ENCODE measurements at regions not wholly inside any gene's neighbourhood (a gene's known extent, or its start where the extent isn't known, plus 50 kb on each side); places are given as distances from the start of the nearest gene placed in this dataset.
"Not testable (repeated sequence)": the region's sequence is repeated elsewhere in the genome, so short reads cannot be mapped to it uniquely, and the experiment has no call there.

DNA sequence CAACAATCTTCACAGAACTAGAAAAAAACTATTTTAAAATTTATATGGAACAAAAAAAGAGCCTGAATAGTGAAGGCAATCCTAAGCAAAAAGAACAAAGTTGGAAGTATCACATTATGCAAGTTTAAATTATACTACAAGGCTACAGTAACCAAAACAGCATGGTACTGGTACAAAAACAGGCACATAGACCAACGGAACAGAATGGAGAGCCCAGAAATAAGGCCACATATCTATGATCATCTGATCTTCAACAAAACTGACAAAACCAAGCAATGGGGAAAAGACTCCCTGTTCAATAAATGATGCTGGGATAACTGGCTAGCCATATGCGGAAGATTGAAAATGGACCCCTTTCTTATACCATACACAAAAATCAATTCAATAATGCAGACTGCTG is 74.4 kb upstream of the RTN4 start:
- not testable (repeated sequence) for H3K27me3 ChIP-seq, H3K36me3 ChIP-seq, DNase-seq, H3K9me3 ChIP-seq, H3K4me3 ChIP-seq

DNA sequence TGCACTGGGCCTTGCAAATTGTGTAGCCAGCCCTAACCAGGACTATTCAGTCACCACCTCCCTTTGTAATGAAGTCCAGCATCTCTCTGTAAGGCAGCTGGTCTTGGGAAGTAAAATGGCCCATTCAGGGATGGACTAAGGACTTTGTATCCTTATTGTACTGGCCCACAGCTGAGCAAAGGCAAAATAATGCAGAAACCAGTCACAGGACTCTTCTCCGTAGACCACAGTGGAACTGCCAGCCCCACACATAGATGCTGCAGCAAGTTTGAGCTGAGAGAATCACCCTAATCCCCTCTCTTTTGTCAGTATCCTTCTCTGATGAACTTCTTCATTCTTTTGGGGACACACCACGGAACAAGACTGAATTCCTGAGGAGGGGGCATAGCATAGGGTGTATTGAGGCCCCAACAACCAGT is 73.6 kb upstream of the RTN4 start:
- H3K9me3 ChIP-seq: no peaks in the 10 kb centered on the region
- H3K27me3 ChIP-seq: no peaks in the 10 kb centered on the region
- no peak for DNase-seq
- H3K36me3 ChIP-seq: no peaks in the 10 kb centered on the region
- H3K4me3 ChIP-seq: no peak overlapping the region

DNA sequence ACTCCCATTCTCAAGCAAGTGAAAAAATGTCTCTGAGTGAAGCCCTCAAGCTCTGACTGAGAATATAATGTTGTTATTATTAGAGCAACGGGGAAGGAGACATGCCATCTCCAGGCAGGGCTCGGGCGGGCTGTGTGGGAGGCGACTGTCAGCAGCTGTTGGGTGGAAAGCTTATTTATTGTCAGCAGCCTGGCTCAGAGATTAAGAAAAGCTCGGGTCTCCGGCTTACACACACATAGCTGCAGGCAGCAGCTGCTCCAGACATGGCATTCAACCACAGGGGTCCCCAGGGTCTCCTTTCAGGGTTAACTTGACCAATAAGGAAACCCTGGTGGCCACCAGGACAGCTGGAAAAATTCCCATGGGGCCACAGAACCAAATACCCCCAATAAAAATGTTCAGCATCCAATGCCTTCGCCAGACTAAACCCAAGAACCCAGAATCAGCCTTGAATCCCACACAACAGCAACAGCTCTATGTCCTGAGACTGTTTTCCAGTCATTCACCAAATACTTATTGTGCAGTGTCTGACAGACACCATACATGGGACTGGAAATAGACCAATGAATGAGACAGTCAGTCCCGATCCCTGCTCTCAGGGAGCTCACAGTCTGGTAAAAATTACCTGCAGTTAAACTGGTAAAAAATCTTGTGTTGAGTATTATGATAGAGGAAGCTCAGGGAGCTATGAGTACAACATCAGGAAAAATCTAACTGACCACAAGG is 70.5 kb upstream of the RTN4 start:
- no peaks in the 10 kb centered on the region for H3K27me3 ChIP-seq
- DNase-seq: peak; percentile 37
- H3K4me3 ChIP-seq: no peak overlapping the region

DNA sequence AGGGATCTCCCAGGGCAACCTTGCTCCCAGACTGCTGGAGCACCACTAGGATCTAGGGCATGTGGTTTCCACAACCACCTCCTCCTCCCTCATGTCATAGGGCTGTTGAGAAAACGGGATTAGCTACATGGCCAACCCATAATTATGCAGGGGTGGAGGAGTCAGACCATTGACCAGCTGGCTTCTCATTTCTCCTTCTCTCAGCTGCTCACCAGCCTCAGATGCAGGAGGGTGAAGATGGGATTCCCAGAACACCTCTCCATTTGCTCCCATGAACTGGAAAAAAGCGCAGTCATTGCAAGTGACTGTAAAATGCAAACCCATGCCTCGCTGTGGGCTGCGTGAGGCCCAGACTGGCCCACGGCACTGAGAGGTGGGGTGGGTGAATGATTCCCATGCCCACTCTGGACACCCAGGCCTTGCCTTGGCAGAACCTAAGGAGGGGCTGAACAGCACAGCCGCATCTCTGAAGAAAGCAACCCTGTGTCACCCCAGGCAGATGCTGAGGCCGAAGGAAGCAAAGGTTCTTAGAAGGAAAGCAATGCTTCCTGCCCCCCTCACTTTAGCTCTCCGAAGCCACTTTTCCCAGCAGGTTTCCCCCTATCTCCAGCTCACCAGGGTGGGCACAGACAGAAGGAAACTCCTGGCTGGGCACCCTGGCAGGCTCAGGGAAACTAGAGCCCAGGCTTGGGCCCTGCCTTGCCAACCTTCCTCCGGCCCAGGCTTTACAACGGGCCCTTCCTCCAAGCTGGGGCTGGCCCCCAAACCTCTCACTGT is 69.6 kb upstream of the RTN4 start:
- Histone ChIP-seq H3K27me3 (no peaks in the 10 kb centered on the region), H3K36me3 (no peaks in the 10 kb centered on the region), H3K9me3 (no peaks in the 10 kb centered on the region), H3K4me3 (no peak overlapping the region)
- no peak for DNase-seq

More for the DNA sequence above, 70.5 kb upstream of the RTN4 start:
- Histone ChIP-seq H3K36me3 (no peaks in the 10 kb centered on the region), H3K9me3 (no peaks in the 10 kb centered on the region)

DNA sequence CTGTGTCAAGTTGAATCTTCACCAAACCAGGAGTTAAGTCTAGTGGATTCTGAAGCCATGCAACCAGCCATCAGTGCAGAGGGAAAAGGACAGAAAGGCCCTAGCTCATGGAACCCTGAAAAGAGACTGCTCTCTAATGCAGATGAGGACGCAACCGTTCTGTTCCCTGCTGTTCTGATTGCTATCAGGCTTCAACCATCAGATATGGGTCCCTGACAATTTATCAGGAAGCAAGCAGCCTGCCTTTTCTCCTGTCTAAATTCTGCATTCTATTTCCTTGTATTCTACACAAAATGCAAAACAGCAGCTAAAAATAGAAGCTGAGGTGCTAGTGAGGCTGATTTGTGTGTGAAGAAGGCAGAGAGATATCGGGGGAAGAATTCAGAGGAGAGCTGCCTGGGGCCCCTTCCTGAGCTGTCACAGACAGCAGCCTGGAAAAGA is 68.4 kb upstream of the RTN4 start:
- DNase-seq: no peak
- no peak overlapping the region for H3K4me3 ChIP-seq
- H3K36me3 ChIP-seq: no peaks in the 10 kb centered on the region
- no peaks in the 10 kb centered on the region for H3K9me3 ChIP-seq
- no peaks in the 10 kb centered on the region for H3K27me3 ChIP-seq

DNA sequence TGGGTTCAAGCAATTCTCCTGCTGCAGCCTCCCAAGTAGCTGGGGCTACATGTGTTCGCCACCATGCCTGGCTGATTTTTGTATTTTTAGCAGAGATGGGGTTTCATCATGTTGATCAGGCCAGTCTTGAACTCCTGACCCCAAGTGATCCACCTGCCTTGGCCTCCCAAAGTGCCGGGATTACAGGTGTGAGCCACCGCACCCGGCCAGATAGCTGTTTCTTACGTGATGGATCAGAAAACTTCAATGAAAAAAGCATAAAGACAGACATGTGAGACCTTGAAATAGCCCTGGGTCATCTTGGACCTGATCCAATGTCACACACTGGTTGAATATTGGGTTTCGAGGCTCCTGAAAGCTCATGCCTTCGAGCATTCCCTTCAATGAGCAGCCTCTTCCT is 66.7 kb upstream of the RTN4 start:
- no peak for DNase-seq
- Histone ChIP-seq H3K4me3 (no peak overlapping the region), H3K9me3 (no peaks in the 10 kb centered on the region), H3K36me3 (no peaks in the 10 kb centered on the region), H3K27me3 (no peaks in the 10 kb centered on the region)

DNA sequence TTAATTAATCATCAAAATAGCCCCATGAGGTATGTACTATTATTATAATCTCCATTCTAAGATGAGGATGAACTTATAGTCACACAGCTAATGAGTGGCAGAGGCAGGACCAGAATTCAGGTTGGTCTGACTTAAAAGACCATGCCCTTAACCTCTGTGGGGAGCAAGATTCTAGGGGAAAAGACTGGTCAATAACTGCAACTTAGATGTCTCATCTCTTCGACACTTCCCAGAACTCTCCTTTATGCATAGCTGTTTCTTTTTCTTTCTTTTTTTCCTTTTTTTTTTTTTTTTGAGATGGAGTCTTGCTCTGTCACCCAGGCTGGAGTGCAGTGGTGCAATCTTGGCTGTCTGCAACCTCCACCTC is 66.3 kb upstream of the RTN4 start:
- Histone ChIP-seq H3K4me3 (no peak overlapping the region), H3K36me3 (no peaks in the 10 kb centered on the region), H3K9me3 (no peaks in the 10 kb centered on the region), H3K27me3 (no peaks in the 10 kb centered on the region)
- DNase-seq: no peak

DNA sequence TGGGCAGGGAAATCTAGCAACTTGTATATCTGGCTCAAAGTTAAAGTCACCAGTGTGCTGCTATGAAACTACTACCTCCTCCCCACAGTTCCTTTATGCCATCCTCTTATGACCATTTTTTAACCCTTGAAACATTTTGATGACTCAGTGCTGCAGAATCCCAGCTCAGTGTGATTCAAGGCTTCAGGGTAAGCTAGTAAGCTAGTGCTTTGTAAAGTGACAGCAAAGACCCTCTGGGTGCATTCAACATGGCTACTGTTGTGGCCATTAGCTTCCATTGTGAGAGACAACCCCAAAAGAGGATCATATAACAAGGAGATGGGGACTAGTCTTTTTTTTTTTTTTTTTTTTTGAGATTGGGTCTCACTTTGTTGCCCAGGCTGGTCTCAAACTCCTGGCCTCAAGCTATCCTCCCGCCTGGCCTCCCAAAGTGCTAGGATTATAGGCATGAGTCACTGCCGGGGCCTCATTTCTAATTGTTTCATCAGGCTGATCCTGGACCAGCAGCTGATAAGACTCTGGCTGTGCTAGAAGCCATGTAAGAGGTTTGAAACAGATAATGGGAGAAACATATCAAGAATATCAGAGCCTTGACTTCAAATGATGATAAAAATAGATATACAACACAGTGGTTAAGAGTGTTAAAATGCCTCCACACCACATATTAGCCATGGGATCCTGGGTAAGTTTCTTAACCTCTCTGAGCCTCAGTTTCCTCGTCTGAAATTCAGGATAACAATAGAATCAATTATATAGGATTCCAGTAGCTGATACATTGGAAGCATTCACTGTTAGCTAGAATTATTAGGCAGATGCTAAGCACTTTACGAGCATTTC is 65.7 kb upstream of the RTN4 start:
- no peaks in the 10 kb centered on the region for H3K36me3 ChIP-seq
- H3K4me3 ChIP-seq: no peak overlapping the region
- H3K9me3 ChIP-seq: no peaks in the 10 kb centered on the region
- peak; percentile 40 for DNase-seq
- H3K27me3 ChIP-seq: no peaks in the 10 kb centered on the region

DNA sequence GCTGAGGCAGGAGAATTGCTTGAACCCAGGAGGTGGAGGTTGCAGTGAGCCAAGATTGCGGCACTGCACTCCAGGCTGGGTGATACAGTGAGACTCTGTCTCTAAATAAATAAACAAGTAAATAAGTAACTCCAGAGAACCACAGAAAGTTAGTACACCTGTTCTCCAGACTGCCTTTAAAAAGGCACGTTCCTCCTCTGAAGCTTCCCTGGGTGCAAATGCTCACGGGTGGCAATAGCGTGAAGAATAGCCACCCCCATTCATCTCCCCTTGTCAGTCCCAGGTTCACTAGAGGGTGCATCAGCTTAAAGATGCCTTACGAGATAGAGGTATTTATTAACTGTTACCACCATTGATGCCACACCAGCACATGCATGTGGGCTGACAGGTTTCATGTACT is 64.3 kb upstream of the RTN4 start:
- H3K4me3 ChIP-seq: no peak overlapping the region
- H3K9me3 ChIP-seq: no peaks in the 10 kb centered on the region
- H3K27me3 ChIP-seq: no peaks in the 10 kb centered on the region
- H3K36me3 ChIP-seq: no peaks in the 10 kb centered on the region
- no peak for DNase-seq

DNA sequence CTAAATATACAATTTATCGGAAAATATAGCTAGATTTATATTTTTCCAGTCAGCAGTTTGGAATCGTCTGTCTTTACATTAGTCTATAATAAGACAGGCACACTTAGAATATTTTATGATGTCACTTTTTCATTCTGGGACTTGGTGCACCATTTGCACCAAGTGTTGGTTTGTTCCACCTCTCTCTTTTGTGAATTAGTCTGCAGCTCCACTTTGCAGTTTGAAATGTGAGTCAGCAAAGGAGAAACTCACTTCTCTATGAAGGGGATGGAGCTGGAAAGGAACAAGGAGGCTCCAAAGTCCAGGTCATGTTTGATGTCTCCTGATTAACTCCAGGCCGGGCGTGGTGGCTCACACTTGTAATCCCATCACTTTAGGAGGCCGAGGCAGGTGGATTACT is 63.8 kb upstream of the RTN4 start:
- Histone ChIP-seq H3K36me3 (no peaks in the 10 kb centered on the region), H3K9me3 (no peaks in the 10 kb centered on the region), H3K4me3 (no peak overlapping the region), H3K27me3 (no peaks in the 10 kb centered on the region)
- DNase-seq: no peak

DNA sequence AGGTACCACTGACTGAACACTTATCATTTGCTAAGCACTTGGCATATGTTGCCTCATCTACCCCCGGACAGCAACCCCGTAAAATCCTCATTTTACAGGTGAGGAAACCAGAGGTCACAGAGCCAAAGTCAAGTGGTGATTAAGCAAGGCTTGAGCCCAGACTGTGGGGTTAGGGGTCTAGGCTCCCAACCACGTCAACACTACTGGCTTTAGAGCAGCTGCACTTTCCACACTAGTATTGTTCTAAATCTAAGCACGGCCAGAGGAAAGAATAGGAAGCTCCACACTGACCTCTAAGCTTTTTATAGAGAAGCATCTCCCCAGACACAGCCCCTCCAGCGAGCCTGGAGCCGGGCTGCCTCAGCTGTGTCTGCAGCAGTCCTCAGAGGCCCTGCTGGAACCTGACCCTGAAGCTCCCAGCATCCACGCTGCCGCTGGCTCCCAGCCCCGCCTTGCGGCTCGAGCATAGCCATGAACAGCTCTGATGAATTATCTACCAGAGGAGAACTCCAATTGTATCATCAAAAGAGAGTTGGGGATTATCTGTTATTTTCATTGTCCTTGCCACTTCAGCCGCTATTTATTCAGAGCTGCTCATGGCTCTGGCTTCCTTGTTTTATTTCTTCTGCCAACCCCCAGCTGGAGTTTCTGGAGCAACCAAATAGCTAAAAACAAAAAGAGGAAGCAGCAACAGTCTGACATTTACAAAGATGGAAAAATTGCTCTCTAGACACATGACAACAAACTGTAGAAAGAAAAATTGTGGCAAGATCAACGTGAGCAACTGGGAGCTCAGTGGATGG is 62.2 kb upstream of the RTN4 start:
- H3K36me3 ChIP-seq: no peaks in the 10 kb centered on the region
- DNase-seq: peak; percentile 88
- no peak overlapping the region for H3K4me3 ChIP-seq
- no peaks in the 10 kb centered on the region for H3K9me3 ChIP-seq
- H3K27me3 ChIP-seq: no peaks in the 10 kb centered on the region

DNA sequence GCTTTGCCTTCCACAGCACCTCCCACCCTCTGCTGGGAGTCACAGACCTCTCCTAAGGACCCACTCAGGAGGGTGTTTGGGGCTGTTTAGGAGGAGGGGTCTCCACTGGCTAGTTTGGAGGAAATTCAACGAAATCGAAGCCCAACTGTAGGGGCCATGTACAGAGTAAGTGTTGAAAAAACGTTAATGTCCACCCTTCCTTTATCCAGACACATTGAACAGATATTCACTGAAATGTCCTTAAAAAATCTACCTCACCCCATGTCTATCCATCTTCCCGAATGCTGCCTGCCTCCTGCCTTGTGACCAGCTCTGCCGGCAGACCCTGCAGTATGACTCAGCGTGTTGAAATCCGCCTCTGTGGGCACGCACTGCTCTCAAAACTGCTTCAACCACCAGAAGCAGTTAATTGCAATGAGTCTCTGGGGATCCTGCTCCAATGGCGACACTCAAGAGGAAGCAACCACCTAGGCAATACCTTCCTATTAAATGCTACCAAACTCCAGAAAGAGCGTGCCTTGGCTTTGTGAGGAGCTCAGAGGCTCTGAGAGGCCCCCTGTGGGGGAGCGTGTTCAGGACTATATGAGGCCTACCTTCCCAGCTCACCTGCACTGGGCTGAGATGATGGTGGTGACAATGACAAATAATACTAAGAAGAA is 61.4 kb upstream of the RTN4 start:
- Histone ChIP-seq H3K9me3 (no peaks in the 10 kb centered on the region), H3K27me3 (no peaks in the 10 kb centered on the region), H3K36me3 (no peaks in the 10 kb centered on the region), H3K4me3 (no peak overlapping the region)
- DNase-seq: peak; percentile 94

DNA sequence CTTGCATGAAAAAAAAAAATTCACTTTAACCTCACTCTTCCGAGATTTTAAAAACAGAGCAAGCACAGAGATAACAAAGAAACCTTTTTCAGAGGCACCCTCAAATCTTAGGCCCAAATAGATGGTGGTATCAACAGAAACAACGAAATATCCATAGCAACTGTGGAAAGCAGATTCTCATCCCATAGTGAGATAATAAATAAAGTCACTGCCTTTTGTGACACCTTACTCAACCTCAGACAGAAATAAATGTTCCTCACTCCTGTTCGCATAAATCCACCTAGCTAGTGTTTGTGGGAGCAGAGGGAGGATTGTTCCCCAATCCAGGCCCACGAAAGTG is 60.9 kb upstream of the RTN4 start:
- no peaks in the 10 kb centered on the region for H3K36me3 ChIP-seq
- no peaks in the 10 kb centered on the region for H3K27me3 ChIP-seq
- DNase-seq: no peak
- no peaks in the 10 kb centered on the region for H3K9me3 ChIP-seq
- H3K4me3 ChIP-seq: no peak overlapping the region

DNA sequence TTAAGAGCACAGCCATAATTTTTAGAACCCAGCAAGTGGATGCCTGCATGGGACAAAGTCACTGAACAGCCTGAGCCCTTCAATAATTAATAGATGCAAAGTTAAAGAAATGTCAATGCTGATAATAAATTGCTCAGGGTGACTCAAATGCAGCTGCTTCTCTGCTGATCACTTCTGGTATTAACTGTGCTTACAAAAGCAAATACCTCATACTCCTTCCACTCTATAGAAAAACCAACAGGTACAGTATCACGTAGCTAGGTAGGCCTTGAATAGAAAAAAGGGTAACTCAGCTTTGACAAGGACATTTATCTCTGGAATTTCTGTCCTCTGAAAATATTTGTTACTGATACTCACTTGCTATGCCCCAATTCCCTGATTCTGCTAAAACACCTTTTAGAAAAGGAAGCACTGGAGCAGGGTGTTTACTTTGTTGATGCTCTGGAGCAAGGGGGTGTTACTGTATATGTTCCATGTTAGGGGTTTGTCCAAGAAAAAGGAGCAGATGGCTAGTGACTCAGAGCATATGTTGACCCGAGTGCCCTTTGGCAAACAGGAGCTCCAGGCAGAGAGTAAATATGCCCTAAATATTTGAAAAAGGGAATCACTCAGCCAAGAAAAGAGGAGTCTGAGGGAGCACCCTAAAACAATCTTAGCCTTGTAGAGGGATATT is 59.1 kb upstream of the RTN4 start:
- H3K27me3 ChIP-seq: no peaks in the 10 kb centered on the region
- DNase-seq: peak; percentile 86
- H3K4me3 ChIP-seq: no peak overlapping the region
- H3K9me3 ChIP-seq: no peaks in the 10 kb centered on the region
- H3K36me3 ChIP-seq: no peaks in the 10 kb centered on the region

DNA sequence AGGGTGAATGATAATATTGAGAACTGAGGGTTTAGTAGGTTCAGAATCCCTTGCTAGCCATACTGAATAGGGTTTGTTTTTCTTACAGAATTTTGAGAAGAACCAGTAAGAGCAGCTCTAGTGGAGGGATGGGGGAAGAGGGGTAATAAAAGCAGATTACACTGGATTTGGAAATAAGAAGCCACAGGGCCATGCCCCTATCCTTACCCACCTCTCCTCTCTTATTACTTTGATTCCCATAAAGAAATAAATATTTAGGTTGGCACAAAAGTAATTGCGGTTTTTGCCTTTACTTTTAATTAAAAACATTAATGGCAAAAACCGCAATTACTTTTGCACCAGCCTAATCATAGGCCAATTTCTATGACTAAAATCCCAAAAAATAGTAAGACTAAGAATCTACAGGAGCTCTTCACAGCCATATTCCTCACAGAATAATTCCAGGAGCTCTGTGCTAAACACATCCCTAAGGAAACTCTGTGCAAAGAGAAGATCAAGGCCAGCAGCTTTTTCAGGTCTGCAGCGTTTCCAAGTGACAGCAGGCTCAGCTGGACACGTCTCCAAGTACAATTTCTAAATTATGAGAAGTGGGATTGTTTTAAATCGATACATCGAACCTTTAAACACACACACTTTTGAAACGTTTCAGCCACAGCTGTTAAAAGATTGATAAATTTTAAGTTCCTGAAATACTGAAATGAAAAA is 58.4 kb upstream of the RTN4 start:
- Histone ChIP-seq H3K36me3 (no peaks in the 10 kb centered on the region), H3K4me3 (no peak overlapping the region), H3K9me3 (no peaks in the 10 kb centered on the region), H3K27me3 (no peaks in the 10 kb centered on the region)
- DNase-seq: no peak

Data from MG63 (cell line).